ENCODE measurements at regions not wholly inside any gene's neighbourhood (a gene's known extent, or its start where the extent isn't known, plus 50 kb on each side); places are given as distances from the start of the nearest gene placed in this dataset.

- Mint-ChIP-seq H3K9me3 (peaks cover 4% of the 10 kb centered on the region), H3K27ac (no peak overlapping the region), H3K4me1 (peaks cover 12% of the 10 kb centered on the region), H3K4me3 (no peak overlapping the region), H3K27me3 (ENCODE audit: insufficient read depth, low read depth, poor library complexity) (peaks cover 4% of the 10 kb centered on the region), H3K36me3 (ENCODE audit: low read depth) (peaks cover 4% of the 10 kb centered on the region; the same call in 2 of the 3 replicates)
- Histone ChIP-seq H2AFZ (no peak overlapping the region), H3K9me2 (ENCODE audit: insufficient read depth) (peaks cover 5% of the 10 kb centered on the region; the same call in 1 of the 2 replicates), H4K20me1 (replicated peaks; ENCODE audit: insufficient read depth) (no peaks in the 10 kb centered on the region), H3K27me3 (ENCODE audit: insufficient read depth) (no peaks in the 10 kb centered on the region), H3K79me2 (replicated peaks; ENCODE audit: insufficient read depth) (no peaks in the 10 kb centered on the region), H3K4me1 (ENCODE audit: insufficient read depth) (peaks cover 8% of the 10 kb centered on the region), H3K36me3 (ENCODE audit: insufficient read depth) (no peaks in the 10 kb centered on the region; the same call in 1 of the 2 replicates), H3K27ac (ENCODE audit: low read depth) (no peak overlapping the region), H3K4me3 (no peak overlapping the region), H3K4me2 (no peak overlapping the region), H3F3A (replicated peaks; ENCODE audit: low read depth) (no peaks in the 10 kb centered on the region)
- TF ChIP-seq NANOG (IDR thresholded peaks at IDR 0.05; ENCODE audit: borderline replicate concordance) (no peak), EZH2 (IDR thresholded peaks at IDR 0.05; ENCODE audit: low read depth, unreplicated experiment) (no peak), CTCF (conservative IDR thresholded peaks at IDR 0.05; ENCODE audit: low read depth in 2 of 2) (no peak), ETS1 (IDR thresholded peaks at IDR 0.05) (no peak), JUNB (IDR thresholded peaks at IDR 0.05; ENCODE audit: unreplicated experiment) (no peak), REST (IDR thresholded peaks at IDR 0.05; ENCODE audit: unreplicated experiment) (no peak), EZH2phosphoT487 (IDR thresholded peaks at IDR 0.05; ENCODE audit: unreplicated experiment) (no peak), ZNF331 (CRISPR knock-in tag; IDR thresholded peaks at IDR 0.05; ENCODE audit: low read depth) (no peak), CREB1 (CRISPR knock-in tag; IDR thresholded peaks at IDR 0.05; ENCODE audit: low read depth) (no peak), ZNF462 (CRISPR knock-in tag; IDR thresholded peaks at IDR 0.05) (no peak), ZNF114 (CRISPR knock-in tag; IDR thresholded peaks at IDR 0.05) (no peak), POLR2AphosphoS5 (IDR thresholded peaks at IDR 0.05; ENCODE audit: low read depth) (no peak), STAT1 (IDR thresholded peaks at IDR 0.05; ENCODE audit: unreplicated experiment) (no peak)
- DNase-seq (ENCODE audit: low spot score) = no peak
- no peak for ATAC-seq
Observed at GRCh38 chr9:108048406-108049025, 558.9 kb upstream of the KLF4 start.

All from GM23338 (cell line).